H9 (cell line): ENCODE measurements at regions not wholly inside any gene's neighbourhood (a gene's known extent, or its start where the extent isn't known, plus 50 kb on each side); places are given as distances from the start of the nearest gene placed in this dataset.

Experiments
- DNase-seq: peaks from one replicate; pipeline ENCODE4 v3.0.0-alpha.2; 2017
- H2AFZ ChIP-seq: one replicate; pipeline ENCODE4 v1.6.1; 2013; ENCODE audit warnings: mild to moderate bottlenecking, low read length, control low read depth, moderate library complexity
- H2AK5ac ChIP-seq: 2 replicates; pipeline ENCODE4 v1.6.1; 2013; ENCODE audit warnings: low read length, control low read depth, mixed read lengths; ENCODE audit not compliant: insufficient read length
- H2BK120ac ChIP-seq: one replicate; pipeline ENCODE4 v1.6.1; 2013; ENCODE audit warnings: low read depth, mild to moderate bottlenecking, low read length, control low read depth, inconsistent platforms; ENCODE audit not compliant: poor library complexity, severe bottlenecking
- H2BK12ac ChIP-seq: 2 replicates; pipeline ENCODE4 v1.6.1; 2013; ENCODE audit warnings: low read length, control low read depth, mixed read lengths, low read depth; ENCODE audit not compliant: insufficient read length
- H2BK15ac ChIP-seq: 2 replicates; pipeline ENCODE4 v1.6.1; 2013; ENCODE audit warnings: low read depth, low read length, control low read depth
- H2BK20ac ChIP-seq: one replicate; pipeline ENCODE4 v1.6.1; 2013; ENCODE audit warnings: low read depth, mild to moderate bottlenecking, low read length, control low read depth, inconsistent platforms; ENCODE audit not compliant: poor library complexity, severe bottlenecking
- H2BK5ac ChIP-seq: 2 replicates; pipeline ENCODE4 v1.6.1; 2013; ENCODE audit warnings: low read length, control low read depth, mixed read lengths; ENCODE audit not compliant: insufficient read length
- H3K14ac ChIP-seq: 2 replicates; pipeline ENCODE4 v1.6.1; 2013; ENCODE audit warnings: low read length, control low read depth; ENCODE audit not compliant: insufficient read depth
- H3K18ac ChIP-seq: 2 replicates; pipeline ENCODE4 v1.6.1; 2013; ENCODE audit warnings: low read depth, mild to moderate bottlenecking, mixed read lengths, low read length, control low read depth; ENCODE audit not compliant: insufficient read length
- H3K23ac ChIP-seq: 2 replicates; pipeline ENCODE4 v1.6.1; 2013; ENCODE audit warnings: low read length, control low read depth, mixed read lengths, low read depth; ENCODE audit not compliant: insufficient read length
- H3K23me2 ChIP-seq: 2 replicates; pipeline ENCODE4 v1.6.1; 2013; ENCODE audit warnings: low read depth, mild to moderate bottlenecking, mixed read lengths, low read length, control low read depth; ENCODE audit not compliant: insufficient read length, poor library complexity, severe bottlenecking
- H3K27ac ChIP-seq: 2 replicates; pipeline ENCODE4 v1.5.1; 2013; ENCODE audit warnings: low read length, control low read depth, mixed read lengths, low read depth; ENCODE audit not compliant: insufficient read length
- H3K27me3 ChIP-seq: 2 replicates; pipeline ENCODE4 v1.6.1; 2013; ENCODE audit warnings: low read length, control low read depth, inconsistent platforms; ENCODE audit not compliant: insufficient read depth
- H3K4ac ChIP-seq: 2 replicates; pipeline ENCODE4 v1.6.1; 2013; ENCODE audit warnings: low read depth, mild to moderate bottlenecking, control low read depth, inconsistent platforms, low read length, moderate library complexity
- H3K4me1 ChIP-seq: 2 replicates; pipeline ENCODE4 v1.6.1; 2013; ENCODE audit warnings: low read length, control low read depth, inconsistent platforms; ENCODE audit not compliant: insufficient read depth
- H3K4me2 ChIP-seq: 2 replicates; pipeline ENCODE4 v1.6.1; 2013; ENCODE audit warnings: low read length, control low read depth, mixed read lengths; ENCODE audit not compliant: insufficient read length, insufficient read depth
- H3K56ac ChIP-seq: 2 replicates; pipeline ENCODE4 v1.6.1; 2013; ENCODE audit warnings: low read depth, mild to moderate bottlenecking, mixed read lengths, low read length, control low read depth; ENCODE audit not compliant: insufficient read length
- H3K79me1 ChIP-seq: 2 replicates; pipeline ENCODE4 v1.6.1; 2013; ENCODE audit warnings: low read depth, mild to moderate bottlenecking, moderate library complexity, low read length, control low read depth, inconsistent platforms; ENCODE audit not compliant: insufficient read depth, poor library complexity, severe bottlenecking
- H3K79me2 ChIP-seq: 2 replicates; pipeline ENCODE4 v1.6.1; 2013; ENCODE audit warnings: low read length, control low read depth, inconsistent platforms; ENCODE audit not compliant: insufficient read depth
- H3K9ac ChIP-seq: 2 replicates; pipeline ENCODE4 v1.6.1; 2013; ENCODE audit warnings: low read length, control low read depth, mixed read lengths; ENCODE audit not compliant: insufficient read length; ENCODE audit errors: extremely low read depth
- H3K9me3 ChIP-seq: one replicate; pipeline ENCODE4 v1.6.1; 2013; ENCODE audit warnings: low read depth, low read length, inconsistent platforms; ENCODE audit not compliant: control insufficient read depth
- H3T11ph ChIP-seq: one replicate; pipeline ENCODE4 v1.6.1; 2013; ENCODE audit warnings: mild to moderate bottlenecking, low read length, control low read depth, inconsistent platforms
- H4K20me1 ChIP-seq: one replicate; pipeline ENCODE4 v1.6.1; 2013; ENCODE audit not compliant: control insufficient read depth, insufficient read length, insufficient read depth
- H4K5ac ChIP-seq: 2 replicates; pipeline ENCODE4 v1.6.1; 2013; ENCODE audit warnings: low read depth, mild to moderate bottlenecking, mixed read lengths, low read length, control low read depth; ENCODE audit not compliant: insufficient read length
- H4K8ac ChIP-seq: replicated peaks from 2 replicates; pipeline ENCODE4 v1.6.1; 2013; ENCODE audit warnings: low read length, control low read depth, mixed read lengths, low read depth; ENCODE audit not compliant: insufficient read length
- H4K91ac ChIP-seq: 2 replicates; pipeline ENCODE4 v1.6.1; 2013; ENCODE audit warnings: low read depth, mild to moderate bottlenecking, moderate library complexity, mixed read lengths, low read length, control low read depth; ENCODE audit not compliant: insufficient read length
- H3K27ac Mint-ChIP-seq, 3 experiments: 2 replicates in 2 of 3; 3 replicates in 1 of 3; pipeline ENCODE4 v1.8.0; 2020 to 2021; ENCODE audit warnings: mixed read lengths in 3 of 3, mild to moderate bottlenecking in 1 of 3, moderate library complexity in 1 of 3
- H3K27me3 Mint-ChIP-seq: 2 replicates; pipeline ENCODE4 v1.8.0; 2021; ENCODE audit warnings: low read depth, mild to moderate bottlenecking, moderate library complexity, mixed read lengths
- H3K36me3 Mint-ChIP-seq, 3 experiments: 2 replicates in 2 of 3; 3 replicates in 1 of 3; pipeline ENCODE4 v1.8.0; 2020 to 2021; ENCODE audit warnings: low read depth in 3 of 3, mixed read lengths in 3 of 3; ENCODE audit not compliant: insufficient read depth in 1 of 3
- H3K4me1 Mint-ChIP-seq, 2 experiments: 2 replicates each; pipeline ENCODE4 v1.8.0; 2020; ENCODE audit warnings: mixed read lengths in 2 of 2
- H3K4me3 Mint-ChIP-seq, 2 experiments: 2 replicates in 1 of 2; 3 replicates in 1 of 2; pipeline ENCODE4 v1.8.0; 2020 to 2021; ENCODE audit warnings: mild to moderate bottlenecking in 2 of 2, mixed read lengths in 2 of 2, moderate library complexity in 1 of 2
- H3K9me3 Mint-ChIP-seq, 2 experiments: 2 replicates in 1 of 2; 3 replicates in 1 of 2; pipeline ENCODE4 v1.8.0; 2020; ENCODE audit warnings: mild to moderate bottlenecking in 2 of 2, mixed read lengths in 2 of 2, moderate library complexity in 1 of 2
- CTCF ChIP-seq: fragments of 200-600 bp; sonication (generic); conservative IDR thresholded peaks from 3 replicates; pipeline ENCODE4 v1.8.0; 2021; ENCODE audit warnings: antibody characterized with exemption, mild to moderate bottlenecking
- WGBS: extraction: QIAGEN DNeasy Blood & Tissue Kit; methylation state at CpG from one replicate; pipeline ENCODE4 v1.1.7; 2013; ENCODE audit warnings: missing lambda C conversion rate, low lambda C conversion rate, mixed read lengths; ENCODE audit not compliant: insufficient read length; ENCODE audit errors: extremely low coverage; 5-methylcytosine and 5-hydroxymethylcytosine counted together

DNA sequence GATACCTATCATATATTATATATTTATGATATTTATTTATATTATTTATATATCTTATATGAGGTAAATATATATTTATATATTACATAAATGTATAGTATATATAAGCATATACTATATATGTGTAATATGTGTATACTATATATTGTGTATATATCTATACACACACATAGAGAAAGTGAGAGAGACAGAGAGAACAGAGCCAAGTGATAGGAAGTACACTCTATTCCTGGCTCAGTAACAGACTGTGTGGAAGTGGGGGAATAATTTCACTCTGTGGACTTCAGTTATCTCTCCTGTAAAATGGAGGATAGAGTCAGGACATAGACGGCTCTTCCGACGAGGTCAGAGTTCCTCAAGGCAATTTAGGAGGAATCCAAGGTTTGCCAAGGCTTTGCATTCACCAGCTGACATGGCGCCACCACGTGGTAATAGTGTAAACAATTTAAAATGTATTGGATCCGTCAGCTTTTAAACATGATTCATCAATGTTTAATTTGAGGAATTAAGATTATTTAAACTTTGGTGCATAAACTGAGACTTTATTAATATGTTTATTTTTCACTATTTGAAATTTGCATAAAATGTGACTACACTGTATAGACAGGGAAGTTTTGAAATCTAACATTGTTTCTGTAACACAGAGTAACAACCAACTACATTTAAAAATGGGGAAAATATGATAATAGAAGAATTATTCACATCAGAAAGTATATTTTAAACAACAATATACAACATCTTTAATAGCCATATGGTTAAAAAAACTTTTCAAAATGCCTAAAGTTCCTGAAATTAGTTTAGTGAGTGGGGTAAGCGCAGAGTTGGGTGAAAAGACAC lies 75.4 kb upstream of the TMEM244 start:
- TF ChIP-seq CTCF: peak; percentile 81
- Histone ChIP-seq H2BK120ac (no peak overlapping the region), H2AK5ac (no peak overlapping the region), H3K27ac (no peak overlapping the region), H2BK20ac (no peak overlapping the region), H4K5ac (no peak overlapping the region), H3K79me2 (no peaks in the 10 kb centered on the region), H4K8ac (no peak overlapping the region), H2BK15ac (no peak overlapping the region), H2AFZ (no peak overlapping the region), H3K4me1 (no peaks in the 10 kb centered on the region), H3K18ac (no peak overlapping the region), H4K91ac (no peak overlapping the region), H3T11ph (no peak overlapping the region), H3K23ac (no peak overlapping the region), H3K79me1 (no peaks in the 10 kb centered on the region), H3K56ac (no peak overlapping the region), H3K23me2 (no peaks in the 10 kb centered on the region), H2BK12ac (no peak overlapping the region), H4K20me1 (no peaks in the 10 kb centered on the region), H3K4me2 (no peak overlapping the region), H3K4ac (no peak overlapping the region), H3K27me3 (no peaks in the 10 kb centered on the region), H2BK5ac (no peak overlapping the region), H3K14ac (no peak overlapping the region), H3K9ac (no peak overlapping the region), H3K9me3 (no peaks in the 10 kb centered on the region)
- Mint-ChIP-seq H3K27ac (no peak overlapping the region), H3K27me3 (no peaks in the 10 kb centered on the region), H3K4me1 (peaks cover 4 to 5% of the 10 kb centered on the region in 2 experiments; a peak in 3 of 4 replicates), H3K36me3 (no peaks in the 10 kb centered on the region), H3K4me3 (no peak overlapping the region), H3K9me3 (no peaks in the 10 kb centered on the region)
- WGBS: no CpG with 5 or more reads among the region's 7 CpGs
- peak; percentile 50 for DNase-seq
